CD14-positive monocyte (primary cell): ENCODE measurements at regions not wholly inside any gene's neighbourhood (a gene's known extent, or its start where the extent isn't known, plus 50 kb on each side); places are given as distances from the start of the nearest gene placed in this dataset.

Experiments used
- DNase-seq, 3 donors: peaks; one replicate each; pipeline ENCODE4 v3.0.0-alpha.2; 2011 to 2022
- H2AFZ ChIP-seq: 2 replicates; pipeline ENCODE4 v1.6.0; 2012; ENCODE audit warnings: mild to moderate bottlenecking, low read depth, low read length, inconsistent platforms; ENCODE audit not compliant: insufficient read depth, poor library complexity, severe bottlenecking
- H3K27ac ChIP-seq, 2 donors: 1 replicate in 1 of 2; 2 replicates in 1 of 2; pipeline ENCODE4 v1.5.1; 2012 to 2013; ENCODE audit warnings: low read length in 2 of 2, control low read depth in 1 of 2, inconsistent platforms in 1 of 2, low read depth in 1 of 2, mild to moderate bottlenecking in 1 of 2
- H3K27me3 ChIP-seq, 2 donors: one replicate each; pipeline versions ENCODE4 v1.6.0 to v1.6.1; 2011 to 2013; ENCODE audit warnings: low read length in 2 of 2; ENCODE audit not compliant: control insufficient read depth in 2 of 2, insufficient read depth in 2 of 2
- H3K36me3 ChIP-seq, 2 donors: replicated peaks in 1 of 2; 1 replicate in 1 of 2; 2 replicates in 1 of 2; pipeline versions ENCODE4 v1.5.1 to v1.6.1; 2012 to 2013; ENCODE audit warnings: low read length in 2 of 2, control low read depth in 1 of 2, inconsistent platforms in 1 of 2, mild to moderate bottlenecking in 1 of 2; ENCODE audit not compliant: insufficient read depth in 2 of 2, control insufficient read depth in 1 of 2
- H3K4me1 ChIP-seq, 2 donors: 1 replicate in 1 of 2; 2 replicates in 1 of 2; pipeline versions ENCODE4 v1.5.1 to v1.6.1; 2012 to 2013; ENCODE audit warnings: low read length in 2 of 2, control low read depth in 1 of 2, inconsistent platforms in 1 of 2, mild to moderate bottlenecking in 1 of 2, moderate library complexity in 1 of 2; ENCODE audit not compliant: insufficient read depth in 2 of 2, control insufficient read depth in 1 of 2
- H3K4me2 ChIP-seq: replicated peaks from 2 replicates; pipeline ENCODE3; 2012; ENCODE audit warnings: low read length, moderate library complexity, mild to moderate bottlenecking; ENCODE audit not compliant: poor library complexity, severe bottlenecking; ENCODE audit errors: extremely low read depth
- H3K4me3 ChIP-seq, 3 experiments: fragments of 200-600 bp in 1 of 3; sonication (generic) in 1 of 3; replicated peaks in 1 of 3; 1 replicate in 2 of 3; 2 replicates in 1 of 3; pipeline ENCODE4 v1.5.1; 2011 to 2013; ENCODE audit warnings: low read length in 3 of 3, mild to moderate bottlenecking in 3 of 3, control low read depth in 2 of 3, low read depth in 2 of 3, inconsistent platforms in 1 of 3, moderate library complexity in 1 of 3
- H3K79me2 ChIP-seq: 2 replicates; pipeline ENCODE4 v1.6.0; 2012; ENCODE audit warnings: mild to moderate bottlenecking, control low read depth, inconsistent platforms, low read length, moderate library complexity; ENCODE audit not compliant: insufficient read depth
- H3K9ac ChIP-seq: 2 replicates; pipeline ENCODE4 v1.6.0; 2017; ENCODE audit warnings: low read length, mild to moderate bottlenecking; ENCODE audit not compliant: insufficient read depth, poor library complexity, severe bottlenecking
- H3K9me3 ChIP-seq, 2 donors: replicated peaks in 1 of 2; 1 replicate in 1 of 2; 2 replicates in 1 of 2; pipeline versions ENCODE4 v1.5.1 to v1.6.1; 2012 to 2013; ENCODE audit warnings: low read length in 2 of 2, control low read depth in 1 of 2; ENCODE audit not compliant: control insufficient read depth in 1 of 2, insufficient read depth in 1 of 2
- H4K20me1 ChIP-seq: 2 replicates; pipeline ENCODE4 v1.6.0; 2012; ENCODE audit warnings: mild to moderate bottlenecking, low read length, control low read depth, moderate library complexity; ENCODE audit not compliant: insufficient read depth
- H3K27ac Mint-ChIP-seq, 7 donors: one replicate each; pipeline ENCODE4 v1.8.0; 2020; ENCODE audit warnings: mild to moderate bottlenecking in 7 of 7, mixed read lengths in 7 of 7, moderate library complexity in 6 of 7, inconsistent platforms in 2 of 7
- H3K27me3 Mint-ChIP-seq, 3 donors: one replicate each; pipeline ENCODE4 v1.8.0; 2021 to 2022; ENCODE audit warnings: low read depth in 3 of 3, mild to moderate bottlenecking in 3 of 3, mixed read lengths in 3 of 3, moderate library complexity in 3 of 3, inconsistent platforms in 1 of 3
- H3K36me3 Mint-ChIP-seq, 2 donors: one replicate each; pipeline ENCODE4 v1.8.0; 2020; ENCODE audit warnings: mixed read lengths in 2 of 2, inconsistent platforms in 1 of 2, mild to moderate bottlenecking in 1 of 2
- H3K4me1 Mint-ChIP-seq: one replicate; pipeline ENCODE4 v1.8.0; 2020; ENCODE audit warnings: mild to moderate bottlenecking, mixed read lengths
- H3K4me3 Mint-ChIP-seq, 2 donors: one replicate each; pipeline ENCODE4 v1.8.0; 2020; ENCODE audit warnings: mild to moderate bottlenecking in 2 of 2, mixed read lengths in 2 of 2, moderate library complexity in 1 of 2
- H3K9me3 Mint-ChIP-seq, 7 donors: one replicate each; pipeline ENCODE4 v1.8.0; 2020 to 2022; ENCODE audit warnings: mixed read lengths in 7 of 7, mild to moderate bottlenecking in 6 of 7, moderate library complexity in 6 of 7, inconsistent platforms in 2 of 7
- CTCF ChIP-seq: fragments of 200-600 bp; IDR thresholded peaks from one replicate; pipeline ENCODE4 v1.8.0; 2022; ENCODE audit warnings: antibody characterized with exemption, mild to moderate bottlenecking
- WGBS: methylation state at CpG from one replicate; pipeline ENCODE4 v1.1.5; 2013; ENCODE audit warnings: missing lambda C conversion rate; ENCODE audit not compliant: insufficient coverage; 5-methylcytosine and 5-hydroxymethylcytosine counted together
- intact Hi-C, 2 donors: fragments of 100-400 bp; cut with micrococcal nuclease; formaldehyde crosslinking; loops; one replicate each; pipeline versions ENCODE4 v1.15.0 to v1.15.1; 2023

- Histone ChIP-seq H3K4me1 (no peaks in the 10 kb centered on the region), H4K20me1 (no peaks in the 10 kb centered on the region), H3K27ac (no peak overlapping the region), H2AFZ (no peak overlapping the region), H3K4me2 (no peak overlapping the region), H3K9me3 (peaks cover 8 to 27% of the 10 kb centered on the region in 2 donors), H3K27me3 (no peaks in the 10 kb centered on the region), H3K9ac (no peak overlapping the region), H3K36me3 (no peaks in the 10 kb centered on the region), H3K79me2 (no peaks in the 10 kb centered on the region), H3K4me3 (no peak overlapping the region)
- Mint-ChIP-seq H3K9me3 (peaks cover 4 to 43% (median 22%) of the 10 kb centered on the region in 7 donors), H3K4me3 (no peak overlapping the region), H3K27ac (peak overlapping the region in 1 of 7 donors; percentile 62), H3K36me3 (no peaks in the 10 kb centered on the region), H3K4me1 (no peaks in the 10 kb centered on the region), H3K27me3 (peaks cover 0 to 4% (median 0%) of the 10 kb centered on the region in 3 donors)
- TF ChIP-seq CTCF = no peak
- DNase-seq = no peak
- 82% methylated on average over 1 of the region's 4 CpGs for WGBS
- intact Hi-C loops = no loop called here
Measured at GRCh38 chr4:188300385-188300784, 161.1 kb downstream of the TRIML1 start.

- Histone ChIP-seq H3K27me3 (no peaks in the 10 kb centered on the region), H3K4me1 (no peaks in the 10 kb centered on the region), H3K9ac (no peak overlapping the region), H3K36me3 (no peaks in the 10 kb centered on the region), H3K27ac (no peak overlapping the region), H3K4me2 (no peak overlapping the region), H2AFZ (no peak overlapping the region), H3K79me2 (no peaks in the 10 kb centered on the region), H3K4me3 (no peak overlapping the region), H4K20me1 (no peaks in the 10 kb centered on the region), H3K9me3 (peaks cover 13 to 30% of the 10 kb centered on the region in 2 donors)
- no peak overlapping the region for H3K27ac Mint-ChIP-seq
- no peak for DNase-seq
- intact Hi-C loops = no loop called here
- H3K9me3 Mint-ChIP-seq = peaks cover 0 to 42% (median 22%) of the 10 kb centered on the region in 7 donors
- H3K4me3 Mint-ChIP-seq = no peak overlapping the region
- WGBS = no CpG with 5 or more reads among the region's 2 CpGs
- no peaks in the 10 kb centered on the region for H3K36me3 Mint-ChIP-seq
- no peak for TF ChIP-seq CTCF
- no peaks in the 10 kb centered on the region for H3K4me1 Mint-ChIP-seq
- peaks cover 0 to 6% (median 0%) of the 10 kb centered on the region in 3 donors for H3K27me3 Mint-ChIP-seq
Measured at GRCh38 chr4:188305690-188306089, 166.4 kb downstream of the TRIML1 start.
